ENCODE measurements at regions not wholly inside any gene's neighbourhood (a gene's known extent, or its start where the extent isn't known, plus 50 kb on each side); places are given as distances from the start of the nearest gene placed in this dataset.
"Not testable (repeated sequence)": the region's sequence is repeated elsewhere in the genome, so short reads cannot be mapped to it uniquely, and the experiment has no call there.

- no peak overlapping the region for H3K4me3 ChIP-seq (ENCODE audit: low read length)
- no peak overlapping the region for H2AFZ ChIP-seq (ENCODE audit: low read length)
- no peaks in the 10 kb centered on the region for H3K9me3 ChIP-seq (replicated peaks; ENCODE audit: insufficient read depth, low read length)
- H4K20me1 ChIP-seq (ENCODE audit: insufficient read depth, low read length), result no peaks in the 10 kb centered on the region
- DNase-seq, result no peak
- no peaks in the 10 kb centered on the region for H3K9me2 ChIP-seq (replicated peaks; ENCODE audit: insufficient read depth, low read length)
- H3K9ac ChIP-seq (ENCODE audit: low read length), result no peak overlapping the region
- H3K79me2 ChIP-seq (ENCODE audit: low read length), result no peaks in the 10 kb centered on the region
- no peaks in the 10 kb centered on the region for H3K36me3 ChIP-seq (replicated peaks; ENCODE audit: insufficient read depth, low read length)
- H3F3A ChIP-seq (ENCODE audit: insufficient read depth, low read length), result no peaks in the 10 kb centered on the region
- no peaks in the 10 kb centered on the region for H3K4me1 ChIP-seq (ENCODE audit: low read length)
- H3K27me3 ChIP-seq (replicated peaks; ENCODE audit: insufficient read depth, low read length), result no peaks in the 10 kb centered on the region
- no peak overlapping the region for H3K4me2 ChIP-seq (ENCODE audit: low read depth, low read length)
- TF ChIP-seq CTCF (IDR thresholded peaks at IDR 0.05; ENCODE audit: low read length) (no peak), EZH2phosphoT487 (IDR thresholded peaks at IDR 0.05; ENCODE audit: low read length) (no peak), EZH2 (optimal IDR thresholded peaks at IDR 0.05; ENCODE audit: low read depth, low read length) (no peak)
- no peak overlapping the region for H3K27ac ChIP-seq (ENCODE audit: low read length)
These were observed 513.2 kb upstream of the PHF14 start for GRCh38 chr7:10460474-10460873.

DNA sequence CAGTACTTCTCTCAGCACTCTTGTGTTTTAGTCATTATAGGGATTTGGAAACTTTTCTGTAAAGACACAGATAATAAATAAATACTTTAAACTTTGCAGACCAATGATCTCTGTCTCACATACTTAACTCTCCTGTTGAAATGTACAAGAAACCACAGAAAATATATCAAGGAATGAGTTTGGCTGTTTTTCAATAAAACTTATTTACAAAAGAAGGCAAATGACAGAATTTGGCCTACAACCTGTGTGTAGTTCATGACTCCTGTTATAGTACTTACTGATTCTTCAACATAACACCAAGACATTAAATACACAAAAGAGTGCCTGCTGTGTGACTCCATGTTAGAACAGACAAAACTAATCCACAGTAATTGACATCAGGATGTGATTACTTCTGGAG is 510.0 kb upstream of the PHF14 start:
- H3K27me3 ChIP-seq (replicated peaks; ENCODE audit: insufficient read depth, low read length), result no peaks in the 10 kb centered on the region
- TF ChIP-seq CTCF (IDR thresholded peaks at IDR 0.05; ENCODE audit: low read length) (no peak), EZH2phosphoT487 (IDR thresholded peaks at IDR 0.05; ENCODE audit: low read length) (no peak), EZH2 (optimal IDR thresholded peaks at IDR 0.05; ENCODE audit: low read depth, low read length) (no peak)
- no peaks in the 10 kb centered on the region for H3K9me2 ChIP-seq (replicated peaks; ENCODE audit: insufficient read depth, low read length)
- no peak overlapping the region for H3K4me3 ChIP-seq (ENCODE audit: low read length)
- H3K4me2 ChIP-seq (ENCODE audit: low read depth, low read length), result no peak overlapping the region
- no peaks in the 10 kb centered on the region for H3K9me3 ChIP-seq (replicated peaks; ENCODE audit: insufficient read depth, low read length)
- H4K20me1 ChIP-seq (ENCODE audit: insufficient read depth, low read length), result no peaks in the 10 kb centered on the region
- no peak for DNase-seq
- no peaks in the 10 kb centered on the region for H3K79me2 ChIP-seq (ENCODE audit: low read length)
- no peak overlapping the region for H3K27ac ChIP-seq (ENCODE audit: low read length)
- H3F3A ChIP-seq (ENCODE audit: insufficient read depth, low read length), result no peaks in the 10 kb centered on the region
- no peaks in the 10 kb centered on the region for H3K4me1 ChIP-seq (ENCODE audit: low read length)
- H3K36me3 ChIP-seq (replicated peaks; ENCODE audit: insufficient read depth, low read length), result no peaks in the 10 kb centered on the region
- no peak overlapping the region for H2AFZ ChIP-seq (ENCODE audit: low read length)
- H3K9ac ChIP-seq (ENCODE audit: low read length), result no peak overlapping the region

DNA sequence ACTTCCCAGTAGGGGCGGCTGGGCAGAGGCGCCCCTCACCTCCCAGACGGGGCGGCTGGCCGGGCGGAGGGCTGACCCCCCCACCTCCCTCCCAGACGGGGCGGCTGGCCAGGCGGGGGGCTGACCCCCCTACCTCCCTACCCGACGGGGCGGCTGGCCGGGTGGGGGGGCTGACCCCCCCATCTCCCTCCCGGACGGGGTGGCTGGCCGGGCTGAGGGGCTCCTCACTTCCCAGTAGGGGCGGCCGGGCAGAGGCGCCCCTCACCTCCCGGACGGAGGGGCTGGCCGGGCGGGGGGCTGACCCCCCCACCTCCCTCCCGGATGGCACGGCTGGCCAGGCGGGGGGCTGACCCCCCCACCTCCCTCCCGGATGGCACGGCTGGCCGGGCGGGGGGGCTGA is 508.1 kb upstream of the PHF14 start:
- not testable (repeated sequence) for H3K79me2 ChIP-seq (ENCODE audit: low read length); H3K9me2 ChIP-seq (replicated peaks; ENCODE audit: insufficient read depth, low read length); DNase-seq; H4K20me1 ChIP-seq (ENCODE audit: insufficient read depth, low read length); H3K4me3 ChIP-seq (ENCODE audit: low read length); H3K36me3 ChIP-seq (replicated peaks; ENCODE audit: insufficient read depth, low read length); H3K27me3 ChIP-seq (replicated peaks; ENCODE audit: insufficient read depth, low read length); H2AFZ ChIP-seq (ENCODE audit: low read length); H3K9ac ChIP-seq (ENCODE audit: low read length); H3K4me2 ChIP-seq (ENCODE audit: low read depth, low read length); H3F3A ChIP-seq (ENCODE audit: insufficient read depth, low read length); H3K27ac ChIP-seq (ENCODE audit: low read length); H3K4me1 ChIP-seq (ENCODE audit: low read length); H3K9me3 ChIP-seq (replicated peaks; ENCODE audit: insufficient read depth, low read length)

- DNase-seq, result no peak
- no peak overlapping the region for H3K4me2 ChIP-seq (ENCODE audit: low read depth, low read length)
- H3F3A ChIP-seq (ENCODE audit: insufficient read depth, low read length), result no peaks in the 10 kb centered on the region
- TF ChIP-seq EZH2phosphoT487 (IDR thresholded peaks at IDR 0.05; ENCODE audit: low read length) (no peak), CTCF (IDR thresholded peaks at IDR 0.05; ENCODE audit: low read length) (no peak), EZH2 (optimal IDR thresholded peaks at IDR 0.05; ENCODE audit: low read depth, low read length) (no peak)
- H3K79me2 ChIP-seq (ENCODE audit: low read length), result no peaks in the 10 kb centered on the region
- H3K27ac ChIP-seq (ENCODE audit: low read length), result no peak overlapping the region
- no peaks in the 10 kb centered on the region for H3K4me1 ChIP-seq (ENCODE audit: low read length)
- H4K20me1 ChIP-seq (ENCODE audit: insufficient read depth, low read length), result no peaks in the 10 kb centered on the region
- no peak overlapping the region for H3K9ac ChIP-seq (ENCODE audit: low read length)
- H3K27me3 ChIP-seq (replicated peaks; ENCODE audit: insufficient read depth, low read length), result no peaks in the 10 kb centered on the region
- no peaks in the 10 kb centered on the region for H3K9me2 ChIP-seq (replicated peaks; ENCODE audit: insufficient read depth, low read length)
- H3K9me3 ChIP-seq (replicated peaks; ENCODE audit: insufficient read depth, low read length), result no peaks in the 10 kb centered on the region
- H3K36me3 ChIP-seq (replicated peaks; ENCODE audit: insufficient read depth, low read length), result no peaks in the 10 kb centered on the region
- H3K4me3 ChIP-seq (ENCODE audit: low read length), result no peak overlapping the region
- H2AFZ ChIP-seq (ENCODE audit: low read length), result no peak overlapping the region
These were observed 504.8 kb upstream of the PHF14 start for GRCh38 chr7:10468908-10469307.

Measured in MM.1S (cell line).